GM12878 (cell line): ENCODE measurements at regions not wholly inside any gene's neighbourhood (a gene's known extent, or its start where the extent isn't known, plus 50 kb on each side); places are given as distances from the start of the nearest gene placed in this dataset.

Experiments used
- ATAC-seq: fragments of 200-7000 bp; cut with Tn5 transposase; 3 replicates; pipeline ENCODE4 v1.9.1; 2020; ENCODE audit warnings: mild to moderate bottlenecking, moderate library complexity
- BruUV-seq: library from RNA; stranded (reverse); fragments of 400-500 nt; replicated peaks from 2 replicates; lab custom pipeline; 2021; lab: Mats Ljungman, UMichigan
- CTCF ChIA-PET: fragments of 300-600 bp; sonication (Branson Sonifier 250); formaldehyde crosslinking; extraction: SDS; loops from one replicate; lab custom pipeline; 2021; ENCODE audit warnings: inconsistent platforms; lab: Yijun Ruan, JAX
- POLR2A ChIA-PET: fragments of 350-600 bp; formaldehyde crosslinking; extraction: SDS; loops from one replicate; lab custom pipeline; 2021; ENCODE audit warnings: inconsistent platforms; lab: Charles Lee
- RAD21 ChIA-PET: fragments of 300-600 bp; sonication (Branson Sonifier 250); formaldehyde crosslinking; loops from one replicate; lab custom pipeline; 2023; ENCODE audit warnings: antibody characterized with exemption; ENCODE audit not compliant: unreplicated experiment; lab: Charles Lee
- SMC1A ChIA-PET: fragments of 300-600 bp; sonication (Branson Sonifier 250); formaldehyde crosslinking; loops from one replicate; lab custom pipeline; 2023; ENCODE audit not compliant: unreplicated experiment, uncharacterized antibody; lab: Charles Lee
- DNase-seq: peaks from one replicate; pipeline ENCODE4 v3.0.0-alpha.2; 2011; ENCODE audit warnings: low read depth, low spot score
- FAIRE-seq: peaks from 3 replicates; lab custom pipeline; 2011; peaks lifted over from hg19 to GRCh38; lab: Jason Lieb, UNC
- H2AFZ ChIP-seq: 2 replicates; pipeline ENCODE4 v1.6.0; 2011; ENCODE audit warnings: low read depth, low read length, control low read depth; ENCODE audit not compliant: control insufficient read depth
- H3K27ac ChIP-seq: 2 replicates; pipeline ENCODE4 v1.5.1; 2011; ENCODE audit warnings: control low read depth; ENCODE audit not compliant: control insufficient read depth, insufficient read depth
- H3K27me3 ChIP-seq, 2 experiments: replicated peaks in 1 of 2; 2 replicates each; pipeline versions ENCODE4 v1.6.0 to v1.6.1; 2011; ENCODE audit warnings: low read length in 1 of 2; ENCODE audit not compliant: control insufficient read depth in 2 of 2, insufficient read depth in 2 of 2
- H3K36me3 ChIP-seq, 2 experiments: 2 replicates each; pipeline ENCODE4 v1.5.1; 2011; ENCODE audit warnings: low read length in 1 of 2; ENCODE audit not compliant: control insufficient read depth in 2 of 2, insufficient read depth in 2 of 2
- H3K4me1 ChIP-seq: 2 replicates; pipeline ENCODE4 v1.6.1; 2011; ENCODE audit warnings: mild to moderate bottlenecking, low read length, moderate library complexity, mixed read lengths; ENCODE audit not compliant: control insufficient read depth, insufficient read depth
- H3K4me2 ChIP-seq: 2 replicates; pipeline ENCODE4 v1.6.0; 2011; ENCODE audit warnings: control low read depth; ENCODE audit not compliant: control insufficient read depth, insufficient read depth
- H3K4me3 ChIP-seq: fragments of 200-600 bp; sonication (generic); 2 replicates; pipeline ENCODE4 v1.5.1; 2016
- H3K79me2 ChIP-seq: 2 replicates; pipeline ENCODE4 v1.6.0; 2011; ENCODE audit warnings: low read length; ENCODE audit not compliant: control insufficient read depth, insufficient read depth
- H3K9ac ChIP-seq: 2 replicates; pipeline ENCODE4 v1.8.0; 2011; ENCODE audit warnings: low read length, control low read depth, mixed read lengths; ENCODE audit not compliant: control insufficient read depth, insufficient read depth
- H3K9me3 ChIP-seq: replicated peaks from 3 replicates; pipeline ENCODE4 v1.5.1; 2011; ENCODE audit warnings: mild to moderate bottlenecking, low read length; ENCODE audit not compliant: control insufficient read depth, insufficient read depth
- H4K20me1 ChIP-seq: 2 replicates; pipeline ENCODE4 v1.6.0; 2011; ENCODE audit not compliant: control insufficient read depth, insufficient read depth
- CHD2 ChIP-seq: IDR thresholded peaks from 2 replicates; pipeline ENCODE4 v1.6.1; 2011; ENCODE audit warnings: low read depth, low read length, improper control_type of control experiment, borderline replicate concordance
- EGR1 ChIP-seq, 2 experiments: IDR thresholded peaks; 1 replicate in 1 of 2; 2 replicates in 1 of 2; pipeline ENCODE4 v1.6.1; 2011 to 2012; ENCODE audit warnings: low read depth in 2 of 2, low read length in 2 of 2, borderline replicate concordance in 1 of 2, mild to moderate bottlenecking in 1 of 2, moderate library complexity in 1 of 2
- GATAD2B ChIP-seq: fragments of 450-650 bp; conservative IDR thresholded peaks from 2 replicates; pipeline ENCODE4 v1.6.1; 2017; ENCODE audit warnings: low read depth, mild to moderate bottlenecking, moderate library complexity
- JUND ChIP-seq: IDR thresholded peaks from 2 replicates; pipeline ENCODE4 v1.6.1; 2012; ENCODE audit warnings: low read depth, mild to moderate bottlenecking, low read length, improper control_type of control experiment, moderate library complexity
- NFYA ChIP-seq: IDR thresholded peaks from 2 replicates; pipeline ENCODE4 v1.6.1; 2011; ENCODE audit warnings: low read depth, mild to moderate bottlenecking, low read length, improper control_type of control experiment, borderline replicate concordance
- POLR2AphosphoS5 ChIP-seq: IDR thresholded peaks from 2 replicates; pipeline ENCODE4 v1.6.1; 2011; ENCODE audit warnings: mild to moderate bottlenecking, low read length, inconsistent platforms
- RCOR1 ChIP-seq: conservative IDR thresholded peaks from 2 replicates; pipeline ENCODE4 v1.6.1; 2012; ENCODE audit warnings: low read depth, low read length, improper control_type of control experiment
- STAT1 ChIP-seq: fragments of 450-650 bp; conservative IDR thresholded peaks from 2 replicates; pipeline ENCODE4 v1.6.1; 2014; ENCODE audit warnings: antibody characterized with exemption, mild to moderate bottlenecking
- WGBS: methylation state at CpG from one replicate; pipeline ENCODE4 v1.1.6; 2016; ENCODE audit warnings: low lambda C conversion rate; ENCODE audit not compliant: insufficient replicate concordance, insufficient coverage; ENCODE audit errors: missing lambda C conversion rate; 5-methylcytosine and 5-hydroxymethylcytosine counted together
- in situ Hi-C: fragments of 300-500 bp; cut with MboI; formaldehyde crosslinking; loops from 9 replicates; pipeline ENCODE4 v1.14.3; 2018; ENCODE audit warnings: mixed read lengths
- intact Hi-C: fragments of 100-400 bp; cut with micrococcal nuclease; formaldehyde crosslinking; loops from one replicate; pipeline ENCODE4 v1.14.2; 2022; ENCODE audit not compliant: unreplicated experiment
- TF ChIP-seq, protein P1 (sequence below): IDR thresholded peaks from 2 replicates; pipeline ENCODE4 v1.6.1; 2012; ENCODE audit warnings: improper control_type of control experiment, low read depth, low read length; ENCODE audit not compliant: insufficient replicate concordance

DNA sequence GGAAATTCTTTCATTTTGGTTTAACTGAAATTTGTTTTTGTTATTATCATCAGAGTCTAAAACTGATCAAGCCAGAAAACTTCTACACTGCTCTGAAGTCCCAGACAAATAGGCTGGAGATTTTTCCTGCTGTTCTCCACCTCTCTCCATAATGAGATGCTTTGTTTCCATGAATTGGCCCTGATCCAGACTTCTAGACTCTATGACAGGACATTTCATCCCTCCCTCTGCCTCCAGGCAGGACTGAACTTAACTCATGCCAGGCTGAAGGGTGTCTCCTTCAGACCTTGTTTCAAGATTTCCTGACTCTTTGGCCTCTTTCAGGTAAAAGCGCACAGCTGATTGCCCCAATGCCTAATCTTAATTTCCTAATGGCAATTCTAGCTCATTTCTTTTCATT, 69.1 kb upstream of the HOXC13 start:
- Histone ChIP-seq H3K79me2 (no peaks in the 10 kb centered on the region), H3K36me3 (no peaks in the 10 kb centered on the region), H4K20me1 (no peaks in the 10 kb centered on the region), H3K27me3 (no peaks in the 10 kb centered on the region), H3K9ac (no peak overlapping the region), H3K4me3 (no peak overlapping the region), H2AFZ (no peak overlapping the region), H3K9me3 (no peaks in the 10 kb centered on the region), H3K4me2 (no peak overlapping the region), H3K27ac (no peak overlapping the region), H3K4me1 (no peaks in the 10 kb centered on the region)
- SMC1A ChIA-PET = no interaction called here
- POLR2A ChIA-PET = no interaction called here
- FAIRE-seq = no peak
- RAD21 ChIA-PET = no interaction called here
- in situ Hi-C loops = no loop called here
- no peak for ATAC-seq
- CTCF ChIA-PET = interaction anchor here (1.2 kb wide), 1 partner anchor 113 kb away, joined by 3 read pairs; no protein-coding TSS in a partner anchor
- 80% methylated on average over 1 of the region's 1 CpG for WGBS
- DNase-seq = no peak
- intact Hi-C loops = no loop called here
- TF ChIP-seq JUND (no peak), GATAD2B (no peak), CHD2 (no peak), NFYA (no peak), STAT1 (no peak), EGR1 (IDR thresholded peaks at IDR 0.05; ENCODE audit: borderline replicate concordance in 1 of 2, low read depth in 2 of 2, low read length in 2 of 2) (no peak), POLR2AphosphoS5 (no peak), RCOR1 (no peak)
- TF ChIP-seq, protein P1, sequence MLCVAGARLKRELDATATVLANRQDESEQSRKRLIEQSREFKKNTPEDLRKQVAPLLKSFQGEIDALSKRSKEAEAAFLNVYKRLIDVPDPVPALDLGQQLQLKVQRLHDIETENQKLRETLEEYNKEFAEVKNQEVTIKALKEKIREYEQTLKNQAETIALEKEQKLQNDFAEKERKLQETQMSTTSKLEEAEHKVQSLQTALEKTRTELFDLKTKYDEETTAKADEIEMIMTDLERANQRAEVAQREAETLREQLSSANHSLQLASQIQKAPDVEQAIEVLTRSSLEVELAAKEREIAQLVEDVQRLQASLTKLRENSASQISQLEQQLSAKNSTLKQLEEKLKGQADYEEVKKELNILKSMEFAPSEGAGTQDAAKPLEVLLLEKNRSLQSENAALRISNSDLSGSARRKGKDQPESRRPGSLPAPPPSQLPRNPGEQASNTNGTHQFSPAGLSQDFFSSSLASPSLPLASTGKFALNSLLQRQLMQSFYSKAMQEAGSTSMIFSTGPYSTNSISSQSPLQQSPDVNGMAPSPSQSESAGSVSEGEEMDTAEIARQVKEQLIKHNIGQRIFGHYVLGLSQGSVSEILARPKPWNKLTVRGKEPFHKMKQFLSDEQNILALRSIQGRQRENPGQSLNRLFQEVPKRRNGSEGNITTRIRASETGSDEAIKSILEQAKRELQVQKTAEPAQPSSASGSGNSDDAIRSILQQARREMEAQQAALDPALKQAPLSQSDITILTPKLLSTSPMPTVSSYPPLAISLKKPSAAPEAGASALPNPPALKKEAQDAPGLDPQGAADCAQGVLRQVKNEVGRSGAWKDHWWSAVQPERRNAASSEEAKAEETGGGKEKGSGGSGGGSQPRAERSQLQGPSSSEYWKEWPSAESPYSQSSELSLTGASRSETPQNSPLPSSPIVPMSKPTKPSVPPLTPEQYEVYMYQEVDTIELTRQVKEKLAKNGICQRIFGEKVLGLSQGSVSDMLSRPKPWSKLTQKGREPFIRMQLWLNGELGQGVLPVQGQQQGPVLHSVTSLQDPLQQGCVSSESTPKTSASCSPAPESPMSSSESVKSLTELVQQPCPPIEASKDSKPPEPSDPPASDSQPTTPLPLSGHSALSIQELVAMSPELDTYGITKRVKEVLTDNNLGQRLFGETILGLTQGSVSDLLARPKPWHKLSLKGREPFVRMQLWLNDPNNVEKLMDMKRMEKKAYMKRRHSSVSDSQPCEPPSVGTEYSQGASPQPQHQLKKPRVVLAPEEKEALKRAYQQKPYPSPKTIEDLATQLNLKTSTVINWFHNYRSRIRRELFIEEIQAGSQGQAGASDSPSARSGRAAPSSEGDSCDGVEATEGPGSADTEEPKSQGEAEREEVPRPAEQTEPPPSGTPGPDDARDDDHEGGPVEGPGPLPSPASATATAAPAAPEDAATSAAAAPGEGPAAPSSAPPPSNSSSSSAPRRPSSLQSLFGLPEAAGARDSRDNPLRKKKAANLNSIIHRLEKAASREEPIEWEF = no peak
- no TSS peak for BruUV-seq
